Hepatocyte (in vitro differentiated cells): ENCODE measurements at regions not wholly inside any gene's neighbourhood (a gene's known extent, or its start where the extent isn't known, plus 50 kb on each side); places are given as distances from the start of the nearest gene placed in this dataset.

ENCODE experiments used
- DNase-seq: peaks from one replicate; pipeline ENCODE4 v3.0.0-alpha.2; 2016; ENCODE audit warnings: low spot score
- H2AFZ ChIP-seq: fragments of 200-600 bp; sonication (generic); 2 replicates; pipeline ENCODE4 v1.6.0; 2016; ENCODE audit warnings: antibody characterized with exemption, mild to moderate bottlenecking
- H3K27ac ChIP-seq: fragments of 200-600 bp; sonication (generic); 2 replicates; pipeline ENCODE4 v1.5.1; 2016; ENCODE audit warnings: mild to moderate bottlenecking
- H3K27me3 ChIP-seq: fragments of 200-600 bp; sonication (generic); 2 replicates; pipeline ENCODE4 v1.6.1; 2016
- H3K36me3 ChIP-seq: fragments of 200-600 bp; sonication (generic); replicated peaks from 2 replicates; pipeline ENCODE4 v1.5.1; 2016; ENCODE audit warnings: low read depth; ENCODE audit not compliant: insufficient read depth
- H3K4me1 ChIP-seq: fragments of 200-600 bp; sonication (generic); 2 replicates; pipeline ENCODE4 v1.5.1; 2016; ENCODE audit warnings: mild to moderate bottlenecking, moderate library complexity; ENCODE audit not compliant: insufficient read depth
- H3K4me2 ChIP-seq: fragments of 200-600 bp; sonication (generic); 2 replicates; pipeline ENCODE4 v1.6.0; 2016
- H3K4me3 ChIP-seq: fragments of 200-600 bp; sonication (generic); 2 replicates; pipeline ENCODE4 v1.5.1; 2016; ENCODE audit warnings: mild to moderate bottlenecking
- H3K79me2 ChIP-seq: fragments of 200-600 bp; sonication (generic); 2 replicates; pipeline ENCODE4 v1.6.0; 2017; ENCODE audit warnings: mild to moderate bottlenecking
- H3K9me2 ChIP-seq: fragments of 200-600 bp; sonication (generic); replicated peaks from 2 replicates; pipeline ENCODE4 v1.6.0; 2017; ENCODE audit warnings: mild to moderate bottlenecking; ENCODE audit not compliant: insufficient read depth
- H3K9me3 ChIP-seq: fragments of 200-600 bp; sonication (generic); 2 replicates; pipeline ENCODE4 v1.5.1; 2016; ENCODE audit warnings: low read depth, mild to moderate bottlenecking
- H4K20me1 ChIP-seq: fragments of 200-600 bp; sonication (generic); 2 replicates; pipeline ENCODE4 v1.6.0; 2016; ENCODE audit warnings: mild to moderate bottlenecking; ENCODE audit not compliant: insufficient read depth, poor library complexity, severe bottlenecking
- EZH2 ChIP-seq: fragments of 200-600 bp; sonication (generic); IDR thresholded peaks from 2 replicates; pipeline ENCODE4 v1.6.1; 2016; ENCODE audit warnings: antibody characterized with exemption, mild to moderate bottlenecking, borderline replicate concordance
- EZH2phosphoT487 ChIP-seq: fragments of 200-600 bp; sonication (generic); IDR thresholded peaks from one replicate; pipeline ENCODE4 v1.6.1; 2018; ENCODE audit warnings: antibody characterized with exemption, mild to moderate bottlenecking, low read depth, moderate library complexity; ENCODE audit not compliant: unreplicated experiment, severe bottlenecking
- WGBS: methylation state at CpG from one replicate; pipeline ENCODE4 v1.1.6; 2016; ENCODE audit warnings: low lambda C conversion rate; ENCODE audit errors: missing lambda C conversion rate; 5-methylcytosine and 5-hydroxymethylcytosine counted together
- TF ChIP-seq, protein P1 (sequence below): fragments of 200-600 bp; sonication (generic); IDR thresholded peaks from 2 replicates; pipeline ENCODE4 v1.5.1; 2016; ENCODE audit warnings: antibody characterized with exemption, mild to moderate bottlenecking; ENCODE audit not compliant: poor library complexity

- Histone ChIP-seq H2AFZ (no peak overlapping the region), H3K36me3 (no peaks in the 10 kb centered on the region), H3K27ac (no peak overlapping the region), H3K79me2 (no peaks in the 10 kb centered on the region), H3K9me3 (no peaks in the 10 kb centered on the region), H3K9me2 (no peaks in the 10 kb centered on the region), H3K4me2 (no peak overlapping the region), H3K4me3 (no peak overlapping the region), H3K27me3 (peaks cover 3% of the 10 kb centered on the region), H4K20me1 (no peaks in the 10 kb centered on the region), H3K4me1 (peaks cover 6% of the 10 kb centered on the region)
- TF ChIP-seq EZH2phosphoT487 (no peak), EZH2 (no peak)
- TF ChIP-seq, protein P1, sequence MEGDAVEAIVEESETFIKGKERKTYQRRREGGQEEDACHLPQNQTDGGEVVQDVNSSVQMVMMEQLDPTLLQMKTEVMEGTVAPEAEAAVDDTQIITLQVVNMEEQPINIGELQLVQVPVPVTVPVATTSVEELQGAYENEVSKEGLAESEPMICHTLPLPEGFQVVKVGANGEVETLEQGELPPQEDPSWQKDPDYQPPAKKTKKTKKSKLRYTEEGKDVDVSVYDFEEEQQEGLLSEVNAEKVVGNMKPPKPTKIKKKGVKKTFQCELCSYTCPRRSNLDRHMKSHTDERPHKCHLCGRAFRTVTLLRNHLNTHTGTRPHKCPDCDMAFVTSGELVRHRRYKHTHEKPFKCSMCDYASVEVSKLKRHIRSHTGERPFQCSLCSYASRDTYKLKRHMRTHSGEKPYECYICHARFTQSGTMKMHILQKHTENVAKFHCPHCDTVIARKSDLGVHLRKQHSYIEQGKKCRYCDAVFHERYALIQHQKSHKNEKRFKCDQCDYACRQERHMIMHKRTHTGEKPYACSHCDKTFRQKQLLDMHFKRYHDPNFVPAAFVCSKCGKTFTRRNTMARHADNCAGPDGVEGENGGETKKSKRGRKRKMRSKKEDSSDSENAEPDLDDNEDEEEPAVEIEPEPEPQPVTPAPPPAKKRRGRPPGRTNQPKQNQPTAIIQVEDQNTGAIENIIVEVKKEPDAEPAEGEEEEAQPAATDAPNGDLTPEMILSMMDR, result no peak
- DNase-seq, result no peak
- WGBS, result 59% methylated on average over 4 of the region's 4 CpGs
Observed at GRCh38 chr1:216913976-216914375, 190.7 kb upstream of the ESRRG start.

DNA sequence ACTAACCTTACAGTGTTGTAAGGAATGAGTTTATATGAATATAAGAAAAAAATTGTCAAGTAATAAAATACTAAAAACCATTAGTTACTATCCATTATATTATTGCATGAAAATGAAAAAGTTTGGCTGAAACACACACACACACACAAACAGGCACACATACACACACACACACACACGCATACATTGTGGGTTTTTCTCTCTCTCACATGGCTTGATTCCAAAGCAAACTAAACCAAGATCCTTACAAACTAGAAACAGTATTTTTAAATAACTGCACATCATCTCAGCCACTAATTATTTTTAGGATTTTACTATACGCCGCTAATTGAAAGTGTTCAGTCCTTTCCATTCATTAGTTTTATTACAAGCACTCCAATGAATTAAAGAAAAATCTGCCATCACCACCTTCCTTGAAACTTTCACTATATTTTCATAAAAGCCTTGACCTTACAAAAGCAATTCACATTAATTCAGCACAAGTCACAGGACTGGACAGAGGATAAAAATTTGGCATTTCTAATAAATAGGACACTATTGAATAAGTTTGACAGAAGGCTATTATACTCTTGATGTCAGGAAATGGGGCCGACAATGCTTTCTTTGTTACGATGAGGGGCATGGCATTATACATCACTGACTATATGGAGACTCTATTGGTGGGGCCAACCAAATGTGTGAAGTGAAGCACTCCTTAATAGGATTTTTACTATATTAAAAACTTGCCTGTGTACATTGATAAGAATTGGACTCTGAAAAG is 187.0 kb upstream of the ESRRG start:
- Histone ChIP-seq H4K20me1 (no peaks in the 10 kb centered on the region), H3K27me3 (no peaks in the 10 kb centered on the region), H3K4me3 (no peak overlapping the region), H3K4me1 (peaks cover 19% of the 10 kb centered on the region), H3K27ac (no peak overlapping the region), H2AFZ (no peak overlapping the region), H3K79me2 (no peaks in the 10 kb centered on the region), H3K36me3 (no peaks in the 10 kb centered on the region), H3K9me3 (no peaks in the 10 kb centered on the region), H3K4me2 (no peak overlapping the region), H3K9me2 (no peaks in the 10 kb centered on the region)
- WGBS, result 88% methylated on average over 5 of the region's 5 CpGs
- TF ChIP-seq EZH2phosphoT487, result no peak
- TF ChIP-seq, protein P1, result no peak
- no peak for TF ChIP-seq EZH2
- DNase-seq, result no peak

DNA sequence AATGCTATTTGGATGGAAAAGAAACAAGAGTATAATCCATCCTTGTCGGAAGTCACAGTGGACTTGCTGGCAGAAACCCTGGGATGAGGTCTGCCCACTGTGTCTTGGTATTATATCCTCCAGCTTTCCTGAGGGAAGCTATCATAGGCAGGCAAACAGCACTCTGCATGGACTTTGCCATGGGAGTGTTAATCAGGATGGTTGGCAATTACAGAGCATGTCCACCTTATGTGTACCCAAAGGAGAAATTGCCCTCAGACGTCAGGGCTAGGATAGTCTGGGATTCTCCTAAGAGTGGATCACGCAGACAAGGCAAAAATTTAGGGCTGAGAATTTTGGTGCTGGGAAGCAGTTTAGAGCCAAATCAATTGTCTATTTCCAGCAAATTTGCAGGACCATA is 184.9 kb upstream of the ESRRG start:
- H4K20me1 ChIP-seq, result no peaks in the 10 kb centered on the region
- no peaks in the 10 kb centered on the region for H3K36me3 ChIP-seq
- no peaks in the 10 kb centered on the region for H3K27me3 ChIP-seq
- no peaks in the 10 kb centered on the region for H3K9me2 ChIP-seq
- no peak overlapping the region for H3K4me2 ChIP-seq
- WGBS, result 91% methylated on average over 3 of the region's 3 CpGs
- no peaks in the 10 kb centered on the region for H3K9me3 ChIP-seq
- H3K4me1 ChIP-seq, result peaks cover 30% of the 10 kb centered on the region
- H3K79me2 ChIP-seq, result no peaks in the 10 kb centered on the region
- H2AFZ ChIP-seq, result no peak overlapping the region
- H3K4me3 ChIP-seq, result no peak overlapping the region
- TF ChIP-seq EZH2, result no peak
- TF ChIP-seq, protein P1, result no peak
- TF ChIP-seq EZH2phosphoT487, result no peak
- DNase-seq, result no peak
- no peak overlapping the region for H3K27ac ChIP-seq
